T1000 (cell line): ENCODE measurements at regions not wholly inside any gene's neighbourhood (a gene's known extent, or its start where the extent isn't known, plus 50 kb on each side); places are given as distances from the start of the nearest gene placed in this dataset.
"Not testable (repeated sequence)": the region's sequence is repeated elsewhere in the genome, so short reads cannot be mapped to it uniquely, and the experiment has no call there.

Source experiments
- DNase-seq: peaks from one replicate; lab custom pipeline; 2025; ENCODE audit warnings: mixed read lengths; lab: John Stamatoyannopoulos, UW

GRCh38 chr9:7342736-7343135, 456.8 kb downstream of the DMAC1 start:
- no peak for DNase-seq

GRCh38 chr9:7342229-7342628, 457.3 kb downstream of the DMAC1 start:
- DNase-seq, result no peak

- no peak for DNase-seq
Observed at GRCh38 chr9:7341571-7341970, 458.0 kb downstream of the DMAC1 start.

- DNase-seq, result no peak
Observed at GRCh38 chr9:7340451-7340850, 459.1 kb downstream of the DMAC1 start.

- DNase-seq, result no peak
Observed at GRCh38 chr9:7338586-7339281, 460.8 kb downstream of the DMAC1 start.

- DNase-seq, result no peak
Observed at GRCh38 chr9:7336356-7337065, 463.1 kb downstream of the DMAC1 start.

GRCh38 chr9:7333719-7334118, 465.9 kb downstream of the DMAC1 start:
- DNase-seq, result no peak

GRCh38 chr9:7332780-7333179, 466.8 kb downstream of the DMAC1 start:
- DNase-seq, result no peak

- DNase-seq, result no peak
Observed at GRCh38 chr9:7328453-7328852, 471.1 kb downstream of the DMAC1 start.

GRCh38 chr9:7325995-7326394, 473.6 kb downstream of the DMAC1 start:
- DNase-seq, result no peak

GRCh38 chr9:7324152-7324598, 475.4 kb downstream of the DMAC1 start:
- DNase-seq, result no peak

GRCh38 chr9:7320841-7321240, 478.7 kb downstream of the DMAC1 start:
- DNase-seq, result no peak

- peak; percentile 63 for DNase-seq
Observed at GRCh38 chr9:7320139-7320538, 479.4 kb downstream of the DMAC1 start.

- no peak for DNase-seq
Observed at GRCh38 chr9:7318920-7319319, 480.7 kb downstream of the DMAC1 start.

- no peak for DNase-seq
Observed at GRCh38 chr9:7316967-7317366, 482.6 kb downstream of the DMAC1 start.

- DNase-seq, result no peak
Observed at GRCh38 chr9:7316166-7316795, 483.3 kb downstream of the DMAC1 start.

- no peak for DNase-seq
Observed at GRCh38 chr9:7315746-7316145, 483.8 kb downstream of the DMAC1 start.

GRCh38 chr9:7315116-7315515, 484.5 kb downstream of the DMAC1 start:
- no peak for DNase-seq

GRCh38 chr9:7313389-7313788, 486.2 kb downstream of the DMAC1 start:
- DNase-seq, result no peak

- DNase-seq, result not testable (repeated sequence)
Observed at GRCh38 chr9:7309051-7309450, 490.5 kb downstream of the DMAC1 start.

- no peak for DNase-seq
Observed at GRCh38 chr9:7305677-7306076, 493.9 kb downstream of the DMAC1 start.

- DNase-seq, result no peak
Observed at GRCh38 chr9:7304627-7304995, 495.0 kb downstream of the DMAC1 start.
